NOMO-1 (cell line): ENCODE measurements at regions not wholly inside any gene's neighbourhood (a gene's known extent, or its start where the extent isn't known, plus 50 kb on each side); places are given as distances from the start of the nearest gene placed in this dataset.
A peak's percentile ranks its signal among the peaks of the same experiment; 100 is the strongest.

Experiments
- DNase-seq, 2 experiments: peaks; one replicate each; lab custom pipeline; 2025; ENCODE audit not compliant: unreplicated experiment in 2 of 2; lab: John Stamatoyannopoulos, UW

- no peak for DNase-seq
These were observed 68.1 kb upstream of the PODXL start for GRCh38 chr7:131624536-131624935.

- no peak for DNase-seq
These were observed 66.7 kb upstream of the PODXL start for GRCh38 chr7:131623154-131623553.

- DNase-seq = no peak
These were observed 65.2 kb upstream of the PODXL start for GRCh38 chr7:131621652-131622051.

- no peak for DNase-seq
These were observed 64.5 kb upstream of the PODXL start for GRCh38 chr7:131620673-131621609.

- peak in 1 of 2 experiments; percentile 20 for DNase-seq
These were observed 63.2 kb upstream of the PODXL start for GRCh38 chr7:131619336-131620305.

GRCh38 chr7:131618391-131618790 lies 62.0 kb upstream of the PODXL start:
- no peak for DNase-seq

- DNase-seq = no peak
These were observed 60.2 kb upstream of the PODXL start for GRCh38 chr7:131616487-131617200.

GRCh38 chr7:131613909-131614308 lies 57.5 kb upstream of the PODXL start:
- no peak for DNase-seq

GRCh38 chr7:131610007-131610406 lies 53.6 kb upstream of the PODXL start:
- no peak for DNase-seq

GRCh38 chr7:131608116-131608500 lies 51.7 kb upstream of the PODXL start:
- no peak for DNase-seq

GRCh38 chr7:131607291-131608115 lies 51.1 kb upstream of the PODXL start:
- DNase-seq = no peak

- DNase-seq = peak in 1 of 2 experiments; percentile 37
These were observed 50.2 kb upstream of the PODXL start for GRCh38 chr7:131606346-131607290.
